Spleen (tissue), 11 donors: ENCODE measurements at regions not wholly inside any gene's neighbourhood (a gene's known extent, or its start where the extent isn't known, plus 50 kb on each side); places are given as distances from the start of the nearest gene placed in this dataset.

ENCODE experiments used
- DNase-seq: peaks from one replicate; pipeline ENCODE4 v3.0.0-alpha.2; 2020
- H3K27ac ChIP-seq, 8 donors: fragments of 200-600 bp; sonication (generic) in 7 of 8; 1 replicate in 4 of 8; 2 replicates in 4 of 8; pipeline versions ENCODE4 v1.5.0 to v1.8.0; 2016 to 2021; ENCODE audit warnings: inconsistent platforms in 4 of 8, mild to moderate bottlenecking in 4 of 8, moderate library complexity in 1 of 8
- H3K27me3 ChIP-seq, 7 donors: fragments of 200-600 bp; sonication (generic) in 6 of 7; replicated peaks in 1 of 7; 1 replicate in 4 of 7; 2 replicates in 3 of 7; pipeline versions ENCODE4 v1.5.0 to v1.8.0; 2016 to 2021; ENCODE audit warnings: inconsistent platforms in 3 of 7, mild to moderate bottlenecking in 1 of 7
- H3K36me3 ChIP-seq, 6 donors: fragments of 200-600 bp; sonication (generic) in 5 of 6; 1 replicate in 4 of 6; 2 replicates in 2 of 6; pipeline versions ENCODE4 v1.5.0 to v1.8.0; 2016 to 2021; ENCODE audit warnings: inconsistent platforms in 2 of 6
- H3K4me1 ChIP-seq, 6 donors: fragments of 200-600 bp; sonication (generic) in 5 of 6; 1 replicate in 3 of 6; 2 replicates in 3 of 6; pipeline versions ENCODE4 v1.5.0 to v1.8.0; 2016 to 2021; ENCODE audit warnings: inconsistent platforms in 3 of 6
- H3K4me3 ChIP-seq, 8 donors: fragments of 200-600 bp; sonication (generic) in 7 of 8; 1 replicate in 4 of 8; 2 replicates in 4 of 8; pipeline versions ENCODE4 v1.5.0 to v1.8.0; 2016 to 2021; ENCODE audit warnings: inconsistent platforms in 4 of 8, mild to moderate bottlenecking in 4 of 8, moderate library complexity in 2 of 8
- H3K9me3 ChIP-seq, 8 donors: fragments of 200-600 bp; sonication (generic) in 7 of 8; 1 replicate in 4 of 8; 2 replicates in 4 of 8; pipeline versions ENCODE4 v1.5.0 to v1.8.0; 2016 to 2021; ENCODE audit warnings: inconsistent platforms in 4 of 8
- CTCF ChIP-seq, 11 experiments: fragments of 200-600 bp in 7 of 11; fragments of 450-650 bp in 4 of 11; sonication (generic) in 4 of 11; IDR thresholded peaks in 8 of 11; conservative IDR thresholded peaks in 3 of 11; 1 replicate in 7 of 11; 2 replicates in 4 of 11; pipeline versions ENCODE4 v1.4.0 to v1.8.0; 2016 to 2021; ENCODE audit warnings: antibody characterized with exemption in 11 of 11, inconsistent platforms in 4 of 11, mild to moderate bottlenecking in 1 of 11
- POLR2A ChIP-seq, 3 donors: fragments of 450-650 bp; IDR thresholded peaks; one replicate each; pipeline ENCODE4 v1.5.1; 2017; ENCODE audit warnings: antibody characterized with exemption in 3 of 3, mild to moderate bottlenecking in 1 of 3
- POLR2AphosphoS5 ChIP-seq, 3 donors: sonication (generic); formaldehyde crosslinking; IDR thresholded peaks; one replicate each; pipeline ENCODE4 v1.5.1; 2017; ENCODE audit warnings: antibody characterized with exemption in 3 of 3
- WGBS, 5 donors: extraction: QIAGEN DNeasy Blood & Tissue Kit in 3 of 5; methylation state at CpG; one replicate each; pipeline versions ENCODE4 v1.1.5 to v1.1.7; 2013 to 2018; 5-methylcytosine and 5-hydroxymethylcytosine counted together
- intact Hi-C: fragments of 100-400 bp; cut with DNase I; formaldehyde crosslinking; loops from one replicate; pipeline ENCODE4 v1.15.0; 2023; ENCODE audit warnings: low total_unique reads
- donor health status: healthy with polysubstance abuse.
- donor health status: DM: no; HTN: no; CAD: no; lungs with moderate emphysema.
- donor health status: DM: no; HTN: no; CAD: no.
- donor health status: Bipolar disorder and iron deficiency.
- donor health status: healthy.
- donor health status: DM: no; HTN: no; CAD: no.
- donor health status: DM: yes; HTN: yes; CAD: no.

GRCh38 chr9:8115570-8115969, 316.0 kb upstream of the DMAC1 start:
- WGBS, 5 donors = 55 to 83% (median 68%) methylated on average over 1 of the region's 1 CpG
- intact Hi-C loops = no loop called here
- Histone ChIP-seq H3K9me3 (no peaks in the 10 kb centered on the region), H3K36me3 (no peaks in the 10 kb centered on the region), H3K4me1 (no peaks in the 10 kb centered on the region), H3K27me3 (no peaks in the 10 kb centered on the region), H3K4me3 (no peak overlapping the region), H3K27ac (no peak overlapping the region)
- TF ChIP-seq POLR2A (IDR thresholded peaks at IDR 0.05) (no peak), POLR2AphosphoS5 (IDR thresholded peaks at IDR 0.05) (no peak), CTCF (IDR thresholded peaks at IDR 0.05 in 8 of 11, conservative IDR thresholded peaks at IDR 0.05 in 3 of 11) (no peak)
- DNase-seq = no peak

GRCh38 chr9:8114826-8115225, 315.2 kb upstream of the DMAC1 start:
- 0% methylated on average over 1 of the region's 1 CpG; no CpG with 5 or more reads in 1 of the 5 donors for WGBS, 5 donors
- Histone ChIP-seq H3K27me3 (no peaks in the 10 kb centered on the region), H3K4me1 (no peaks in the 10 kb centered on the region), H3K9me3 (no peaks in the 10 kb centered on the region), H3K27ac (no peak overlapping the region), H3K36me3 (no peaks in the 10 kb centered on the region), H3K4me3 (no peak overlapping the region)
- intact Hi-C loops = no loop called here
- no peak for TF ChIP-seq POLR2A (IDR thresholded peaks at IDR 0.05)
- no peak for TF ChIP-seq CTCF (IDR thresholded peaks at IDR 0.05 in 8 of 11, conservative IDR thresholded peaks at IDR 0.05 in 3 of 11)
- no peak for TF ChIP-seq POLR2AphosphoS5 (IDR thresholded peaks at IDR 0.05)
- DNase-seq = no peak

DNA sequence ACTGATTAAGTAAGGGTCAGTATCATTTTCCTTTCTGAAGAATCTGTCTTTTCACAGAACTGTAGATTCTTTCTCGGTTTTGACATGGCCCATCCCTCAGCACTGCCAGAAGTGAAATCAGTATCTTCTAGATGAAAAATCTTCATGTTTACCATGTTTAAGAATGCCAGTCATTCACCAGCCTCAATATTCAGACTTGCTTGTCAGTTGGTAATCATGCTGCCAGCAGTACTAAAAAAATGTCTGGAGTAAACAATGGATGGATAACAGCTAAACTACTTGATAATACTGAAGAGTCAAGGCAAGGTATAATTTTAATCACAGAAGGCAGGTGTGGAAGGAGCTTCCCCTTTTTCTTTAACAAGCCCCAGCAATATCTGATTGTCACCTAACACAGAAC, 306.8 kb upstream of the DMAC1 start:
- Histone ChIP-seq H3K4me3 (no peak overlapping the region), H3K4me1 (no peaks in the 10 kb centered on the region), H3K27ac (no peak overlapping the region), H3K27me3 (no peaks in the 10 kb centered on the region), H3K9me3 (peaks cover 0 to 6% (median 0%) of the 10 kb centered on the region in 8 donors), H3K36me3 (no peaks in the 10 kb centered on the region)
- no peak for DNase-seq
- 76 to 93% (median 90%) methylated on average over 1 of the region's 1 CpG for WGBS, 5 donors
- TF ChIP-seq POLR2A (IDR thresholded peaks at IDR 0.05) (no peak), CTCF (IDR thresholded peaks at IDR 0.05 in 8 of 11, conservative IDR thresholded peaks at IDR 0.05 in 3 of 11) (no peak), POLR2AphosphoS5 (IDR thresholded peaks at IDR 0.05) (no peak)
- intact Hi-C loops = no loop called here

GRCh38 chr9:8101607-8102006, 302.0 kb upstream of the DMAC1 start:
- DNase-seq = no peak
- TF ChIP-seq POLR2AphosphoS5 (IDR thresholded peaks at IDR 0.05) = no peak
- TF ChIP-seq CTCF (IDR thresholded peaks at IDR 0.05 in 8 of 11, conservative IDR thresholded peaks at IDR 0.05 in 3 of 11) = no peak
- no peak for TF ChIP-seq POLR2A (IDR thresholded peaks at IDR 0.05)
- Histone ChIP-seq H3K36me3 (no peaks in the 10 kb centered on the region), H3K4me1 (no peaks in the 10 kb centered on the region), H3K27me3 (no peaks in the 10 kb centered on the region), H3K9me3 (peaks cover 0 to 6% (median 0%) of the 10 kb centered on the region in 8 donors), H3K27ac (no peak overlapping the region), H3K4me3 (no peak overlapping the region)
- intact Hi-C loops = no loop called here
- WGBS, 5 donors = 50 to 81% (median 70%) methylated on average over 2 of the region's 2 CpGs
